GM12878 (cell line): ENCODE measurements at regions not wholly inside any gene's neighbourhood (a gene's known extent, or its start where the extent isn't known, plus 50 kb on each side); places are given as distances from the start of the nearest gene placed in this dataset.

Experiments used
- ATAC-seq: fragments of 200-7000 bp; cut with Tn5 transposase; 3 replicates; pipeline ENCODE4 v1.9.1; 2020; ENCODE audit warnings: mild to moderate bottlenecking, moderate library complexity
- BruUV-seq: library from RNA; stranded (reverse); fragments of 400-500 nt; replicated peaks from 2 replicates; lab custom pipeline; 2021; lab: Mats Ljungman, UMichigan
- CTCF ChIA-PET: fragments of 300-600 bp; sonication (Branson Sonifier 250); formaldehyde crosslinking; extraction: SDS; loops from one replicate; lab custom pipeline; 2021; ENCODE audit warnings: inconsistent platforms; lab: Yijun Ruan, JAX
- POLR2A ChIA-PET: fragments of 350-600 bp; formaldehyde crosslinking; extraction: SDS; loops from one replicate; lab custom pipeline; 2021; ENCODE audit warnings: inconsistent platforms; lab: Charles Lee
- RAD21 ChIA-PET: fragments of 300-600 bp; sonication (Branson Sonifier 250); formaldehyde crosslinking; loops from one replicate; lab custom pipeline; 2023; ENCODE audit warnings: antibody characterized with exemption; ENCODE audit not compliant: unreplicated experiment; lab: Charles Lee
- SMC1A ChIA-PET: fragments of 300-600 bp; sonication (Branson Sonifier 250); formaldehyde crosslinking; loops from one replicate; lab custom pipeline; 2023; ENCODE audit not compliant: unreplicated experiment, uncharacterized antibody; lab: Charles Lee
- DNase-seq: peaks from one replicate; pipeline ENCODE4 v3.0.0-alpha.2; 2011; ENCODE audit warnings: low read depth, low spot score
- FAIRE-seq: peaks from 3 replicates; lab custom pipeline; 2011; peaks lifted over from hg19 to GRCh38; lab: Jason Lieb, UNC
- H2AFZ ChIP-seq: 2 replicates; pipeline ENCODE4 v1.6.0; 2011; ENCODE audit warnings: low read depth, low read length, control low read depth; ENCODE audit not compliant: control insufficient read depth
- H3K27ac ChIP-seq: 2 replicates; pipeline ENCODE4 v1.5.1; 2011; ENCODE audit warnings: control low read depth; ENCODE audit not compliant: control insufficient read depth, insufficient read depth
- H3K27me3 ChIP-seq, 2 experiments: replicated peaks in 1 of 2; 2 replicates each; pipeline versions ENCODE4 v1.6.0 to v1.6.1; 2011; ENCODE audit warnings: low read length in 1 of 2; ENCODE audit not compliant: control insufficient read depth in 2 of 2, insufficient read depth in 2 of 2
- H3K36me3 ChIP-seq, 2 experiments: 2 replicates each; pipeline ENCODE4 v1.5.1; 2011; ENCODE audit warnings: low read length in 1 of 2; ENCODE audit not compliant: control insufficient read depth in 2 of 2, insufficient read depth in 2 of 2
- H3K4me1 ChIP-seq: 2 replicates; pipeline ENCODE4 v1.6.1; 2011; ENCODE audit warnings: mild to moderate bottlenecking, low read length, moderate library complexity, mixed read lengths; ENCODE audit not compliant: control insufficient read depth, insufficient read depth
- H3K4me2 ChIP-seq: 2 replicates; pipeline ENCODE4 v1.6.0; 2011; ENCODE audit warnings: control low read depth; ENCODE audit not compliant: control insufficient read depth, insufficient read depth
- H3K4me3 ChIP-seq: fragments of 200-600 bp; sonication (generic); 2 replicates; pipeline ENCODE4 v1.5.1; 2016
- H3K79me2 ChIP-seq: 2 replicates; pipeline ENCODE4 v1.6.0; 2011; ENCODE audit warnings: low read length; ENCODE audit not compliant: control insufficient read depth, insufficient read depth
- H3K9ac ChIP-seq: 2 replicates; pipeline ENCODE4 v1.8.0; 2011; ENCODE audit warnings: low read length, control low read depth, mixed read lengths; ENCODE audit not compliant: control insufficient read depth, insufficient read depth
- H3K9me3 ChIP-seq: replicated peaks from 3 replicates; pipeline ENCODE4 v1.5.1; 2011; ENCODE audit warnings: mild to moderate bottlenecking, low read length; ENCODE audit not compliant: control insufficient read depth, insufficient read depth
- H4K20me1 ChIP-seq: 2 replicates; pipeline ENCODE4 v1.6.0; 2011; ENCODE audit not compliant: control insufficient read depth, insufficient read depth
- CEBPB ChIP-seq, 2 experiments: fragments of 150-350 bp in 1 of 2; IDR thresholded peaks; 2 replicates each; pipeline ENCODE4 v1.6.1; 2012 to 2014; ENCODE audit warnings: low read depth in 2 of 2, low read length in 2 of 2, borderline replicate concordance in 1 of 2, inconsistent platforms in 1 of 2
- CREM ChIP-seq: IDR thresholded peaks from 2 replicates; pipeline ENCODE4 v1.6.1; 2014; ENCODE audit warnings: antibody characterized with exemption, low read depth
- IKZF1 ChIP-seq: fragments of 450-650 bp; conservative IDR thresholded peaks from 2 replicates; pipeline ENCODE4 v1.6.1; 2017; ENCODE audit warnings: antibody characterized with exemption, mild to moderate bottlenecking
- PML ChIP-seq: IDR thresholded peaks from 2 replicates; pipeline ENCODE4 v1.6.1; 2012; ENCODE audit warnings: low read length, inconsistent platforms
- POU2F2 ChIP-seq: IDR thresholded peaks from 3 replicates; pipeline ENCODE4 v1.6.1; 2011; ENCODE audit warnings: low read depth, mild to moderate bottlenecking, low read length, borderline replicate concordance
- RELA ChIP-seq: fragments of 450-650 bp; IDR thresholded peaks from 2 replicates; pipeline ENCODE4 v1.8.0; 2014; ENCODE audit warnings: borderline replicate concordance; ENCODE audit not compliant: partially characterized antibody
- SMC3 ChIP-seq: IDR thresholded peaks from 2 replicates; pipeline ENCODE4 v1.6.1; 2011; ENCODE audit warnings: low read length, improper control_type of control experiment, borderline replicate concordance
- YY1 ChIP-seq: IDR thresholded peaks from 2 replicates; pipeline ENCODE4 v1.6.1; 2011; ENCODE audit warnings: low read depth, mild to moderate bottlenecking, low read length
- ZNF207 ChIP-seq: fragments of 450-650 bp; IDR thresholded peaks from 2 replicates; pipeline ENCODE4 v1.6.1; 2014; ENCODE audit warnings: antibody characterized with exemption, mild to moderate bottlenecking, borderline replicate concordance
- WGBS: methylation state at CpG from one replicate; pipeline ENCODE4 v1.1.6; 2016; ENCODE audit warnings: low lambda C conversion rate; ENCODE audit not compliant: insufficient replicate concordance, insufficient coverage; ENCODE audit errors: missing lambda C conversion rate; 5-methylcytosine and 5-hydroxymethylcytosine counted together
- in situ Hi-C: fragments of 300-500 bp; cut with MboI; formaldehyde crosslinking; loops from 9 replicates; pipeline ENCODE4 v1.14.3; 2018; ENCODE audit warnings: mixed read lengths
- intact Hi-C: fragments of 100-400 bp; cut with micrococcal nuclease; formaldehyde crosslinking; loops from one replicate; pipeline ENCODE4 v1.14.2; 2022; ENCODE audit not compliant: unreplicated experiment
- TF ChIP-seq, protein P1 (sequence below): fragments of 450-650 bp; formaldehyde crosslinking; IDR thresholded peaks from 2 replicates; pipeline ENCODE4 v1.5.0; 2022; ENCODE audit warnings: mild to moderate bottlenecking, missing genetic modification characterization
- TF ChIP-seq, protein P2 (sequence below): IDR thresholded peaks from 2 replicates; pipeline ENCODE4 v1.6.1; 2012; ENCODE audit warnings: low read length, inconsistent platforms

DNA sequence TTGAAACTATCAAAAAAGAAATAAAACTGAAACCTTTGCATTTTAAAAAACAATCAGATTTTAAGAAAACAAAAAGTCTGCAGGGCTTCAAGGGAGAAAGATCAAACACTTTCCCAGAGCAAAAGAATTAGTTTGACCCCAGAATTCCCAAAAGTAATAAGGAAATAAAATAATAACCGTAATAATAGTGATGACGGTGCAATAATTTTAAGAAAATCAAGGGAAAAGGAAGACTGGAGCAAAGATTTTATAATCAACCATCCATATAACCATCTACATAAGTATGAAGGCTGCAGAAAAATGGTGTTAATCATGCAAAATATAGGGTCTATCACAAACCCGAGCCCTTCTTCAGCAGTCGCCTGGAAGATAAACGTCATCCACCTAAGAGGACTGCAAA, 634.8 kb downstream of the GALR1 start (continued):
- TF ChIP-seq, protein P1, sequence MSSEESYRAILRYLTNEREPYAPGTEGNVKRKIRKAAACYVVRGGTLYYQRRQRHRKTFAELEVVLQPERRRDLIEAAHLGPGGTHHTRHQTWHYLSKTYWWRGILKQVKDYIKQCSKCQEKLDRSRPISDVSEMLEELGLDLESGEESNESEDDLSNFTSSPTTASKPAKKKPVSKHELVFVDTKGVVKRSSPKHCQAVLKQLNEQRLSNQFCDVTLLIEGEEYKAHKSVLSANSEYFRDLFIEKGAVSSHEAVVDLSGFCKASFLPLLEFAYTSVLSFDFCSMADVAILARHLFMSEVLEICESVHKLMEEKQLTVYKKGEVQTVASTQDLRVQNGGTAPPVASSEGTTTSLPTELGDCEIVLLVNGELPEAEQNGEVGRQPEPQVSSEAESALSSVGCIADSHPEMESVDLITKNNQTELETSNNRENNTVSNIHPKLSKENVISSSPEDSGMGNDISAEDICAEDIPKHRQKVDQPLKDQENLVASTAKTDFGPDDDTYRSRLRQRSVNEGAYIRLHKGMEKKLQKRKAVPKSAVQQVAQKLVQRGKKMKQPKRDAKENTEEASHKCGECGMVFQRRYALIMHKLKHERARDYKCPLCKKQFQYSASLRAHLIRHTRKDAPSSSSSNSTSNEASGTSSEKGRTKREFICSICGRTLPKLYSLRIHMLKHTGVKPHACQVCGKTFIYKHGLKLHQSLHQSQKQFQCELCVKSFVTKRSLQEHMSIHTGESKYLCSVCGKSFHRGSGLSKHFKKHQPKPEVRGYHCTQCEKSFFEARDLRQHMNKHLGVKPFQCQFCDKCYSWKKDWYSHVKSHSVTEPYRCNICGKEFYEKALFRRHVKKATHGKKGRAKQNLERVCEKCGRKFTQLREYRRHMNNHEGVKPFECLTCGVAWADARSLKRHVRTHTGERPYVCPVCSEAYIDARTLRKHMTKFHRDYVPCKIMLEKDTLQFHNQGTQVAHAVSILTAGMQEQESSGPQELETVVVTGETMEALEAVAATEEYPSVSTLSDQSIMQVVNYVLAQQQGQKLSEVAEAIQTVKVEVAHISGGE: no peak
- TF ChIP-seq YY1 (no peak), PML (no peak), ZNF207 (no peak), POU2F2 (no peak), SMC3 (no peak), CREM (no peak), RELA (no peak)
- TF ChIP-seq, all 136 proteins: peak for 0

DNA sequence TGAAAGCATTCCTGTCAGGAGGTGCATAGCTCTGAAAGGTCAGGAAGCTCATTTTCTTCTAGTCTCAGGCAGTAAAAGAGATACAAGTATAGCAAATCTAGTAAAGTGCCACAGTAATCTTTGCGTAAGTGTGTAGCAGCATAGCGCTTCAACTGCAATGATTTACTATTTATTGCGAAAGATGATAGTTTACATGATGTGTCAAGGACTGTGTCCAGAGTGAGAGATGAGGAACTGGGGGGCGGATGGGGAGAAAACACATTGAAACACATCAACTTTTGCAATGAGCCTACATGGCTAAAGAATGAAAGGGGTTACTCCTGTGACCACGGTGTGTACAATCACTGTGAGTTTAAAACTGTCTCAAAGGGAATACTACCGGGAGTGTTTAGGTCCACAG, 644.4 kb downstream of the GALR1 start:
- Histone ChIP-seq H4K20me1 (no peaks in the 10 kb centered on the region), H3K4me2 (no peak overlapping the region), H3K9me3 (no peaks in the 10 kb centered on the region), H2AFZ (no peak overlapping the region), H3K9ac (no peak overlapping the region), H3K36me3 (no peaks in the 10 kb centered on the region), H3K27me3 (no peaks in the 10 kb centered on the region), H3K27ac (no peak overlapping the region), H3K4me1 (no peaks in the 10 kb centered on the region), H3K4me3 (no peak overlapping the region), H3K79me2 (no peaks in the 10 kb centered on the region)
- ChIA-PET CTCF (no interaction called here), POLR2A (no interaction called here), SMC1A (no interaction called here), RAD21 (no interaction called here)
- no peak for FAIRE-seq
- in situ Hi-C loops: no loop called here
- intact Hi-C loops: no loop called here
- no TSS peak for BruUV-seq
- ATAC-seq: no peak
- 54% methylated on average over 6 of the region's 6 CpGs for WGBS
- no peak for DNase-seq
- TF ChIP-seq CEBPB (IDR thresholded peaks at IDR 0.05; ENCODE audit: borderline replicate concordance in 1 of 2, low read depth in 2 of 2, low read length in 2 of 2): no peak
- TF ChIP-seq, protein P1: no peak
- no peak for TF ChIP-seq IKZF1
- TF ChIP-seq, protein P2, sequence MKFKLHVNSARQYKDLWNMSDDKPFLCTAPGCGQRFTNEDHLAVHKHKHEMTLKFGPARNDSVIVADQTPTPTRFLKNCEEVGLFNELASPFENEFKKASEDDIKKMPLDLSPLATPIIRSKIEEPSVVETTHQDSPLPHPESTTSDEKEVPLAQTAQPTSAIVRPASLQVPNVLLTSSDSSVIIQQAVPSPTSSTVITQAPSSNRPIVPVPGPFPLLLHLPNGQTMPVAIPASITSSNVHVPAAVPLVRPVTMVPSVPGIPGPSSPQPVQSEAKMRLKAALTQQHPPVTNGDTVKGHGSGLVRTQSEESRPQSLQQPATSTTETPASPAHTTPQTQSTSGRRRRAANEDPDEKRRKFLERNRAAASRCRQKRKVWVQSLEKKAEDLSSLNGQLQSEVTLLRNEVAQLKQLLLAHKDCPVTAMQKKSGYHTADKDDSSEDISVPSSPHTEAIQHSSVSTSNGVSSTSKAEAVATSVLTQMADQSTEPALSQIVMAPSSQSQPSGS: no peak
